ENCODE measurements at regions not wholly inside any gene's neighbourhood (a gene's known extent, or its start where the extent isn't known, plus 50 kb on each side); places are given as distances from the start of the nearest gene placed in this dataset.

- no peak for TF ChIP-seq CTCF (conservative IDR thresholded peaks at IDR 0.05)
- H3K27ac ChIP-seq, result no peak overlapping the region
These were observed 672.7 kb downstream of the TBC1D22A start for GRCh38 chr22:47435204-47435487.

GRCh38 chr22:47434336-47435203 lies 672.1 kb downstream of the TBC1D22A start:
- no peak overlapping the region for H3K27ac ChIP-seq
- no peak for TF ChIP-seq CTCF (conservative IDR thresholded peaks at IDR 0.05)

- no peak overlapping the region for H3K27ac ChIP-seq
- TF ChIP-seq CTCF (conservative IDR thresholded peaks at IDR 0.05), result no peak
These were observed 671.2 kb downstream of the TBC1D22A start for GRCh38 chr22:47433627-47434026.

GRCh38 chr22:47432683-47433082 lies 670.2 kb downstream of the TBC1D22A start:
- TF ChIP-seq CTCF (conservative IDR thresholded peaks at IDR 0.05), result no peak
- H3K27ac ChIP-seq, result no peak overlapping the region

- H3K27ac ChIP-seq, result no peak overlapping the region
- no peak for TF ChIP-seq CTCF (conservative IDR thresholded peaks at IDR 0.05)
These were observed 661.7 kb downstream of the TBC1D22A start for GRCh38 chr22:47423861-47424820.

GRCh38 chr22:47423266-47423665 lies 660.8 kb downstream of the TBC1D22A start:
- H3K27ac ChIP-seq, result no peak overlapping the region
- no peak for TF ChIP-seq CTCF (conservative IDR thresholded peaks at IDR 0.05)

GRCh38 chr22:47422736-47423135 lies 660.3 kb downstream of the TBC1D22A start:
- TF ChIP-seq CTCF (conservative IDR thresholded peaks at IDR 0.05), result no peak
- H3K27ac ChIP-seq, result no peak overlapping the region

All from VCaP (cell line).